ENCODE measurements at regions not wholly inside any gene's neighbourhood (a gene's known extent, or its start where the extent isn't known, plus 50 kb on each side); places are given as distances from the start of the nearest gene placed in this dataset.

DNA sequence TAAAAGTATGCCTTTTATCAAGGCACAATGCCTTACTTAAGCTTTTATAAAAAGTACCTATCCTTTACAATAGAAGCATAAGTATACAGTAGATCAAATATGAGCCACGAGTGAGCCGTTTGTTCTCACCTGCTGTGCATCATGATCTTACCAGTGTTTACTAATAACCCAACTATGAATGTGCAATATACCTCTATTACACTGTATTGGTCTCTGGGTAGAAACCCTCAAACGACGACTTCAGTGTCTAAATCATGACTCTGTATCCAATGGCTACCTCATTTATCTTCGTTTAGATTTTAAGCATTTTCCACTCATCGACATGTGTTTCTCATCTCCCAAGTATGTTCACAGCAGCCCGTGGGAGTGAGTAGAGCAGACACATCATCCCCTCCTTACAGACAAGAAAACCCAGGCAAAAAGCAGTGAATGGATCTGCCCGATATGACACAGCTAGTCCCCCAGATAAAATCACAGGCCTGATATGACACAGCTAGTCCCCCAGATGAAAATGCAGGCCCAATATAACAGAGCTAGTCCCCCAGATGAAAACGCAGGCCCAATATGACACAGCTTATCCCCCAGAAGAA is 279.8 kb downstream of the TNS1 start:
- no peak for TF ChIP-seq CTCF (IDR thresholded peaks at IDR 0.05; ENCODE audit: insufficient read depth, low read length, poor library complexity, severe bottlenecking)
- TF ChIP-seq EZH2phosphoT487 (conservative IDR thresholded peaks at IDR 0.05; ENCODE audit: low read length): no peak

Measured in SU-DHL-6 (cell line).